B cell (primary cell): ENCODE measurements at regions not wholly inside any gene's neighbourhood (a gene's known extent, or its start where the extent isn't known, plus 50 kb on each side); places are given as distances from the start of the nearest gene placed in this dataset.

Experiments used
- ATAC-seq: fragments of 200-7000 bp; cut with Tn5 transposase; one replicate; pipeline ENCODE4 v1.10.0; 2021; ENCODE audit warnings: low read depth, mild to moderate bottlenecking, moderate number of reproducible peaks, moderate library complexity
- CTCF ChIA-PET: fragments of 350-600 bp; sonication (Branson Sonifier 250); formaldehyde crosslinking; loops from one replicate; lab custom pipeline; 2021; ENCODE audit warnings: antibody characterized with exemption, inconsistent platforms; lab: Charles Lee
- POLR2A ChIA-PET: fragments of 350-600 bp; sonication (Branson Sonifier 250); formaldehyde crosslinking; loops from one replicate; lab custom pipeline; 2021; ENCODE audit warnings: antibody characterized with exemption; lab: Charles Lee
- DNase-seq: peaks from one replicate; pipeline ENCODE4 v3.0.0; 2013
- H2AFZ ChIP-seq: 2 replicates; pipeline ENCODE4 v1.6.1; 2012; ENCODE audit warnings: mild to moderate bottlenecking, low read depth, low read length; ENCODE audit not compliant: insufficient read depth, poor library complexity, severe bottlenecking
- H3K27ac ChIP-seq, 2 donors: 1 replicate in 1 of 2; 2 replicates in 1 of 2; pipeline ENCODE4 v1.5.1; 2012 to 2013; ENCODE audit warnings: low read length in 2 of 2, mild to moderate bottlenecking in 2 of 2, moderate library complexity in 1 of 2
- H3K27me3 ChIP-seq, 4 experiments: fragments of 200-600 bp in 1 of 4; sonication (generic) in 1 of 4; replicated peaks in 1 of 4; 1 replicate in 2 of 4; 2 replicates in 2 of 4; pipeline versions ENCODE4 v1.6.1 to v1.7.0; 2013 to 2016; ENCODE audit warnings: low read length in 3 of 4, mild to moderate bottlenecking in 2 of 4, mixed read lengths in 1 of 4, moderate library complexity in 1 of 4; ENCODE audit not compliant: insufficient read depth in 4 of 4, control insufficient read depth in 3 of 4; ENCODE audit errors: control extremely low read depth in 1 of 4
- H3K36me3 ChIP-seq, 2 experiments: replicated peaks in 1 of 2; 1 replicate in 1 of 2; 2 replicates in 1 of 2; pipeline versions ENCODE4 v1.6.1 to v1.7.1; 2013; ENCODE audit warnings: low read length in 1 of 2; ENCODE audit not compliant: insufficient read depth in 2 of 2, control insufficient read depth in 1 of 2; ENCODE audit errors: control extremely low read depth in 1 of 2, extremely low read depth in 1 of 2
- H3K4me1 ChIP-seq, 2 donors: fragments of 200-600 bp in 1 of 2; sonication (generic) in 1 of 2; 1 replicate in 1 of 2; 2 replicates in 1 of 2; pipeline versions ENCODE4 v1.5.1 to v1.6.1; 2013 to 2017; ENCODE audit warnings: low read length in 2 of 2; ENCODE audit not compliant: control insufficient read depth in 2 of 2, insufficient read depth in 2 of 2
- H3K4me2 ChIP-seq: replicated peaks from 2 replicates; pipeline ENCODE3; 2012; ENCODE audit warnings: mild to moderate bottlenecking, low read depth, low read length; ENCODE audit not compliant: poor library complexity, severe bottlenecking
- H3K4me3 ChIP-seq, 5 experiments: fragments of 200-600 bp in 1 of 5; sonication (generic) in 1 of 5; 1 replicate in 3 of 5; 2 replicates in 2 of 5; pipeline versions ENCODE4 v1.5.1 to v1.7.0; 2011 to 2016; ENCODE audit warnings: low read length in 4 of 5, mild to moderate bottlenecking in 4 of 5, low read depth in 2 of 5, control low read depth in 1 of 5, moderate library complexity in 1 of 5; ENCODE audit not compliant: insufficient read depth in 1 of 5; ENCODE audit errors: control extremely low read depth in 1 of 5, extremely low read depth in 1 of 5
- H3K79me2 ChIP-seq: fragments of 200-600 bp; sonication (generic); one replicate; pipeline ENCODE4 v1.6.0; 2016; ENCODE audit warnings: low read length; ENCODE audit not compliant: control insufficient read depth, insufficient read depth
- H3K9ac ChIP-seq: fragments of 200-600 bp; sonication (generic); 2 replicates; pipeline ENCODE4 v1.6.1; 2017; ENCODE audit warnings: mild to moderate bottlenecking, low read length, moderate library complexity
- H3K9me3 ChIP-seq, 3 donors: one replicate each; pipeline versions ENCODE4 v1.6.1 to v1.7.1; 2013; ENCODE audit warnings: low read length in 2 of 3; ENCODE audit not compliant: control insufficient read depth in 2 of 3, insufficient read depth in 1 of 3; ENCODE audit errors: control extremely low read depth in 1 of 3
- H4K20me1 ChIP-seq: 2 replicates; pipeline ENCODE4 v1.6.0; 2012; ENCODE audit warnings: mild to moderate bottlenecking, low read length; ENCODE audit not compliant: insufficient read depth, control insufficient read depth, poor library complexity, severe bottlenecking
- H3K27ac Mint-ChIP-seq: one replicate; pipeline ENCODE4 v1.8.0; 2021; ENCODE audit warnings: mixed read lengths
- H3K27me3 Mint-ChIP-seq: one replicate; pipeline ENCODE4 v1.8.0; 2021; ENCODE audit warnings: mixed read lengths
- H3K4me1 Mint-ChIP-seq: one replicate; pipeline ENCODE4 v1.8.0; 2021; ENCODE audit warnings: mixed read lengths
- H3K4me3 Mint-ChIP-seq: one replicate; pipeline ENCODE4 v1.8.0; 2021; ENCODE audit warnings: mixed read lengths
- H3K9me3 Mint-ChIP-seq: one replicate; pipeline ENCODE4 v1.8.0; 2022; ENCODE audit warnings: mixed read lengths; ENCODE audit not compliant: insufficient read depth
- CTCF ChIP-seq: fragments of 200-600 bp; IDR thresholded peaks from one replicate; pipeline ENCODE4 v1.8.0; 2022; ENCODE audit warnings: antibody characterized with exemption, mild to moderate bottlenecking
- EZH2 ChIP-seq: IDR thresholded peaks from 2 replicates; pipeline ENCODE4 v1.6.1; 2012; ENCODE audit warnings: borderline replicate concordance, low read depth, mild to moderate bottlenecking, moderate library complexity, low read length; ENCODE audit not compliant: insufficient read depth, poor library complexity, severe bottlenecking
- WGBS: methylation state at CpG from one replicate; pipeline ENCODE4 v1.1.5; 2013; ENCODE audit warnings: missing lambda C conversion rate; ENCODE audit not compliant: insufficient coverage; 5-methylcytosine and 5-hydroxymethylcytosine counted together
- intact Hi-C: fragments of 100-400 bp; cut with micrococcal nuclease; formaldehyde crosslinking; loops from one replicate; pipeline ENCODE4 v1.10.0; 2022

GRCh38 chr3:118636841-118637240, 397.8 kb downstream of the IGSF11 start:
- POLR2A ChIA-PET: no interaction called here
- Mint-ChIP-seq H3K27me3 (peaks cover 4% of the 10 kb centered on the region), H3K27ac (no peak overlapping the region), H3K9me3 (no peaks in the 10 kb centered on the region), H3K4me3 (no peak overlapping the region), H3K4me1 (no peaks in the 10 kb centered on the region)
- CTCF ChIA-PET: no interaction called here
- Histone ChIP-seq H3K4me3 (no peak overlapping the region), H3K9me3 (no peaks in the 10 kb centered on the region), H3K9ac (no peak overlapping the region), H3K27ac (no peak overlapping the region), H3K27me3 (no peaks in the 10 kb centered on the region), H3K4me2 (no peak overlapping the region), H2AFZ (no peak overlapping the region), H4K20me1 (no peaks in the 10 kb centered on the region), H3K36me3 (no peaks in the 10 kb centered on the region), H3K79me2 (no peaks in the 10 kb centered on the region), H3K4me1 (no peaks in the 10 kb centered on the region)
- intact Hi-C loops: no loop called here
- TF ChIP-seq CTCF (no peak), EZH2 (no peak)
- no peak for DNase-seq
- ATAC-seq: no peak
- WGBS: 47% methylated on average over 4 of the region's 4 CpGs

GRCh38 chr3:118637846-118638245, 396.8 kb downstream of the IGSF11 start:
- intact Hi-C loops: no loop called here
- H2AFZ ChIP-seq: no peak overlapping the region
- H3K4me3 ChIP-seq: no peak overlapping the region
- TF ChIP-seq EZH2 (no peak), CTCF (no peak)
- no peaks in the 10 kb centered on the region for H3K4me1 ChIP-seq
- H4K20me1 ChIP-seq: no peaks in the 10 kb centered on the region
- DNase-seq (no peak), ATAC-seq (no peak)
- Mint-ChIP-seq H3K4me1 (no peaks in the 10 kb centered on the region), H3K9me3 (no peaks in the 10 kb centered on the region), H3K27ac (no peak overlapping the region), H3K4me3 (no peak overlapping the region), H3K27me3 (peaks cover 4% of the 10 kb centered on the region)
- no peaks in the 10 kb centered on the region for H3K27me3 ChIP-seq
- H3K79me2 ChIP-seq: no peaks in the 10 kb centered on the region
- no peaks in the 10 kb centered on the region for H3K36me3 ChIP-seq
- no peak overlapping the region for H3K27ac ChIP-seq
- POLR2A ChIA-PET: no interaction called here
- 68% methylated on average over 6 of the region's 9 CpGs for WGBS
- CTCF ChIA-PET: no interaction called here
- no peaks in the 10 kb centered on the region for H3K9me3 ChIP-seq
- H3K4me2 ChIP-seq: no peak overlapping the region
- H3K9ac ChIP-seq: no peak overlapping the region
